SK-N-SH (cell line): ENCODE measurements at regions not wholly inside any gene's neighbourhood (a gene's known extent, or its start where the extent isn't known, plus 50 kb on each side); places are given as distances from the start of the nearest gene placed in this dataset.

Experiments used
- CTCF ChIP-seq: fragments of 200-600 bp; sonication (generic); IDR thresholded peaks from 2 replicates; pipeline ENCODE4 v1.6.1; 2017; ENCODE audit warnings: antibody characterized with exemption, mild to moderate bottlenecking, moderate library complexity
- ELF1 ChIP-seq: IDR thresholded peaks from 2 replicates; pipeline ENCODE4 v1.4.0; 2012
- GATA2 ChIP-seq: sonication (generic); formaldehyde crosslinking; IDR thresholded peaks from 2 replicates; pipeline ENCODE4 v1.5.0; 2020; ENCODE audit warnings: mild to moderate bottlenecking, missing genetic modification reagents
- IRF3 ChIP-seq: fragments of 150-350 bp; IDR thresholded peaks from 2 replicates; pipeline ENCODE4 v1.6.1; 2016; ENCODE audit warnings: mild to moderate bottlenecking, low read depth, low read length
- MAX ChIP-seq: IDR thresholded peaks from 2 replicates; pipeline ENCODE4 v1.4.0; 2012; ENCODE audit warnings: low read depth
- PBX3 ChIP-seq: IDR thresholded peaks from 2 replicates; pipeline ENCODE4; 2012
- POLR2AphosphoS5 ChIP-seq: IDR thresholded peaks from 2 replicates; pipeline ENCODE4 v1.6.1; 2012; ENCODE audit warnings: low read depth, low read length
- RCOR1 ChIP-seq: fragments of 150-350 bp; IDR thresholded peaks from 2 replicates; pipeline ENCODE4 v1.6.1; 2017; ENCODE audit warnings: antibody characterized with exemption, low read length
- REST ChIP-seq: IDR thresholded peaks from 2 replicates; pipeline ENCODE4 v1.6.1; 2012; ENCODE audit warnings: mild to moderate bottlenecking, low read depth, low read length, moderate library complexity
- SMC3 ChIP-seq: IDR thresholded peaks from 2 replicates; pipeline ENCODE4 v1.6.1; 2012; ENCODE audit warnings: low read depth, low read length, improper control_type of control experiment
- YY1 ChIP-seq: IDR thresholded peaks from 2 replicates; pipeline ENCODE4 v1.4.0; 2012; ENCODE audit warnings: low read depth, mild to moderate bottlenecking

GRCh38 chr10:21161090-21161625 is 264.0 kb upstream of the NEBL start:
- TF ChIP-seq YY1 (no peak), PBX3 (no peak), CTCF (no peak), RCOR1 (no peak), MAX (no peak), SMC3 (no peak), POLR2AphosphoS5 (no peak), IRF3 (no peak), ELF1 (no peak), REST (no peak), GATA2 (CRISPR knock-in tag) (no peak)
